ENCODE measurements at regions not wholly inside any gene's neighbourhood (a gene's known extent, or its start where the extent isn't known, plus 50 kb on each side); places are given as distances from the start of the nearest gene placed in this dataset.

- TF ChIP-seq CTCF (IDR thresholded peaks at IDR 0.05; ENCODE audit: extremely low read depth in 1 of 2, insufficient read depth in 1 of 2, low read depth in 1 of 2, low read length in 2 of 2) (no peak), POLR2A (IDR thresholded peaks at IDR 0.05; ENCODE audit: low read depth, low read length) (no peak), FOS (IDR thresholded peaks at IDR 0.05; ENCODE audit: borderline replicate concordance, insufficient read depth, low read length) (no peak), EZH2 (IDR thresholded peaks at IDR 0.05; ENCODE audit: borderline replicate concordance, low read depth, low read length, severe bottlenecking) (no peak), MAX (IDR thresholded peaks at IDR 0.05; ENCODE audit: insufficient read depth, insufficient read length) (no peak), JUN (IDR thresholded peaks at IDR 0.05; ENCODE audit: borderline replicate concordance, insufficient read depth, insufficient read length, low read depth) (no peak)
Observed at GRCh38 chr5:28415791-28416443, 1377.5 kb upstream of the CDH9 start.

Data from endothelial cell of umbilical vein (primary cell).